ENCODE measurements at regions not wholly inside any gene's neighbourhood (a gene's known extent, or its start where the extent isn't known, plus 50 kb on each side); places are given as distances from the start of the nearest gene placed in this dataset.

- TF ChIP-seq YY1 (IDR thresholded peaks at IDR 0.05; ENCODE audit: insufficient read depth, insufficient read length) (no peak), SUZ12 (IDR thresholded peaks at IDR 0.05; ENCODE audit: extremely low read depth, insufficient read depth, insufficient read length) (no peak)
Measured at GRCh38 chr2:41032715-41033114, 580.8 kb upstream of the SLC8A1 start.

Data from NT2/D1 (cell line).